ENCODE measurements at regions not wholly inside any gene's neighbourhood (a gene's known extent, or its start where the extent isn't known, plus 50 kb on each side); places are given as distances from the start of the nearest gene placed in this dataset.
"Not testable (repeated sequence)": the region's sequence is repeated elsewhere in the genome, so short reads cannot be mapped to it uniquely, and the experiment has no call there.

DNA sequence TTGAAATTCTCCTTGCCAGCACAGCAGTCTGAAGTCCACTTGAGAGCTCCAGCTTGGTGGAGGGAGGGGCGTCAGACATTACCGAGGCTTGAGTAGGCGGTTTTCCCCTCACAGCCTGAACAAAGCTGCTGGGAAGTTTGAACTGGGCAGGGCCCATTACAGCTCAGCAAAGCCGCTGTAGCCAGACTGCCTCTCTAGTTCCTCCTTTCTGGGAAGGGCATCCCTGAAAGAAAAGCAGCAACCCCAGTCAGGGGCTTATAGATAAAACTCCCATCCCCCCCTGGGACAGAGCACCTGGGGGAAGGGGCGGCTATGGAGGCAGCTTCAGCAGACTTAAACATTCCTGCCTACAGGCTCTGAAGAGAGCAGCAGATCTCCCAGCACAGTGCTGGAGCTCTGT, 325.3 kb downstream of the GJA1 start:
- DNase-seq (ENCODE audit: low spot score), result no peak

DNA sequence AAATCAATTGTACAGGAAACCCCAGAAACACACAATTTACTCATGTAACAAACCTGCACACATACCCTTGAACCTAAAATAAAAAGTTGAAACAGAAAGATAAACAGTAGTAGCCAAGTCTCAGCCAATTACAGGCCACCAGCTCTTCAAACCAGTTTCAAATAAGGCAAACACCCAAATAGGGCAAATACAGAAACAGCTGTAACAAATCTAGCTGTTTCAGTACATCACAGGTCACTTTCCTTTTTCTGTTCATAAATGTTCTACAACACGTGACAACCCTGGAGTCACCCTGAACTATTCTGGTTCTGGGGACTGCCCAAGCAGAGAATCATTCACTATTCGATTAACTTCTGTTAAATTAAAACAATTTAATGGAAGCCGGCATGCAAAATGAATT, 329.0 kb downstream of the GJA1 start:
- DNase-seq (ENCODE audit: low spot score), result no peak

DNA sequence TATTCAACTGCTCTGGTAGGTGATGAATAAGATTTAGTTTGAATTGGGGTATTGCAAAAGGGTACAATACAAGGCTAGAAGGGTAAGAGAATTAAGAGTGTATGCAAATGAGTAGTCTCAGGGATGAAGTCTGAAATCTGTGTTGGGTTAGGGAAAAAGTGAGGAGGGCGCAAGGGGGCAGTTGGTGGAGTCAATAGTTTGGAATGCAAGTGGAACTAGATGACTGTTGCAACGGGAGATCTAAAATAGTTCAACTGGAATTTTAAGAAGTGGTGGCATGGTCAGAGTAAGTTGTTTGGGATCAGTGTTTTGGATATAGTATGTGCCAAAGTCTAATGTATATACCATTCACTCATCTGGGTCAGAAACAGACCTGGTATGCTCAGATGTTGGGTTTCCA, 329.6 kb downstream of the GJA1 start:
- DNase-seq (ENCODE audit: low spot score), result no peak

DNA sequence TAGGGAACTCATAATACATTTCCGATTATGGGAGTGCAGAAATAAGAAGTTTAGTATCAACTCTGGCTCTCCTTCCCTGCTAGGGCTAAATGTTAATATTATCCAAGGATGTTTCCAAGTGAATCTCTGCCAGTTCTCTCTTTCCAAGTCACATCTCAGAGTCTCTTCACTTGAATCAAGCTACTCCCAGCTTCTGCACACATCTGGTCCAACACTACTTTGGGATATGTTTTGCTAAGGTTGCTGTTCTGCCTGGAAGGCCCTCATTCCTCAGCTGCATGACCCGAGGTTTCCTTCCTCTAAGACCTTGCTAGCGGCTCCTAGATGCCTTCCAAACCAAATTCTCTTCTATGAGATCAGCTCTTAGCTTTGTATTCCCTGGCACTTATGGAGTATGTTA, 331.8 kb downstream of the GJA1 start:
- no peak for DNase-seq (ENCODE audit: low spot score)

DNA sequence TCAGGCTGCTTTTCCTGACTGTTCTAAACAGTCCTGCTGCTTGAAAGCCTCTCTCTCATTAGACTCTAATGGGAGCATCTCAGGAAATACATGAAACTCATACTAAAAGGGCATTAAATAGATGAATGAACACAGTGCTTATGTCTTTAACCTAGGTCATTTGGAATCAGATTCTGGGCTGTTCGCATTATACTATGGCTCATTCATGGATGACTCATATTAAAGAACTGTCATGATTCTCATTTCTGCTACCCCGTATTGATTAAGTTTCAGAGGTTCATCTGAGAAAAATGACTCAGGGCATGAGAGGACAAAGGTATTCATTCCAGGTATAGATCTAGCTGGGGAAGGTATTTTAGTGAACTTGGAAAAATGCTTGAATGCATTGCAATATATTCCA, 335.5 kb downstream of the GJA1 start:
- DNase-seq (ENCODE audit: low spot score), result no peak

DNA sequence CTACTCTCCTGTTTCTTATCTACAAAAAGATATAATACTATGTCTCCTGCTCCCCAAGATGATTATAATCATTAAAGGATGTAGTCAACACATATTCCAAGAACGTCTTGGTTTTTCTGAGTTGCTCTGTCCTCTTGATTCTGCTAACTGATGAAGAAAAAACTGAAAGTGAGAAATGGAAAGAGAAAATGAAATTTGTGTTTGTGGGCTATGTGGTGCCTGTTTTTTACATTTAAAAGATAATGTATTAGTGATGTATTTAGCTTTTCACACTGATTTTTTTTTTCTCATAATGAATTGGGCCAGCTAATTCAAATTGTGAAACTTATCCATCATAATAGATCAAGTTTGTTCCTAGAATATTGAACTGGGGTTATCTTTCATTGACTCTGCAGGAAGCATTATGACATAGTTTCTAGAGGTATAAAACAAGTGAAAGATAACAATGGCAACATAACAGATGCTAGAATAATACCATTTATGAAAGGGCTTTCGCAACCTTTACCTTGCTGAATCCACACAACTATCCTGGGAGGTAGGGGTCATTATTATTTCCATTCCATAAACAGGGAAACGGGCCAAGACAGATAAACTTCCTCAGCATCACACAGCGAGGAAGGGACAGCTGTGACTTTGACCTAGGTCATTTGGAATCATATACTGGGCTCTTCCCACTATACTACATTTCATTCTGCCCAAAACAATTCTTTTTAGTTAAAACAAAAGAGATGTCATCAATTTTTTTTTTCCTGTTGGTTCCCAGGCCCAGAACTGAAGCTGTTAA, 336.7 kb downstream of the GJA1 start:
- DNase-seq (ENCODE audit: low spot score), result no peak

DNA sequence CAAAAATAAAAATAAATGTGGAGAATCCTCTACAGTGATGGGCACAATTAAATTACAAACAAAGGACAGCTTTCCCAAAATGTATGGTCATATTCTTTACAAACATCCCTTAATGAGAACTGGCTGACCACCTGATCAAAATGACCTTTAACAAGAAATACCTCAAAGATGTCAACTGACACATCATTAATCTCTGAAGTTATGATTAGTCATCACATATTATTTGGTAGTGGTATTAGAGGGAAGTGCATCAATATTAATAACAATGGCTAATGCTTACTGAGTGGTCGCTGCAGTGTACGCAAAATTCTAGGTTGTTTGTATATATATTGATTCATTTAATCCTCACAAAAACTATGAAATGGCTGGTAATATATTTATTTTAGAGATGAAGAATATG, 340.6 kb downstream of the GJA1 start:
- DNase-seq (ENCODE audit: low spot score), result no peak

DNA sequence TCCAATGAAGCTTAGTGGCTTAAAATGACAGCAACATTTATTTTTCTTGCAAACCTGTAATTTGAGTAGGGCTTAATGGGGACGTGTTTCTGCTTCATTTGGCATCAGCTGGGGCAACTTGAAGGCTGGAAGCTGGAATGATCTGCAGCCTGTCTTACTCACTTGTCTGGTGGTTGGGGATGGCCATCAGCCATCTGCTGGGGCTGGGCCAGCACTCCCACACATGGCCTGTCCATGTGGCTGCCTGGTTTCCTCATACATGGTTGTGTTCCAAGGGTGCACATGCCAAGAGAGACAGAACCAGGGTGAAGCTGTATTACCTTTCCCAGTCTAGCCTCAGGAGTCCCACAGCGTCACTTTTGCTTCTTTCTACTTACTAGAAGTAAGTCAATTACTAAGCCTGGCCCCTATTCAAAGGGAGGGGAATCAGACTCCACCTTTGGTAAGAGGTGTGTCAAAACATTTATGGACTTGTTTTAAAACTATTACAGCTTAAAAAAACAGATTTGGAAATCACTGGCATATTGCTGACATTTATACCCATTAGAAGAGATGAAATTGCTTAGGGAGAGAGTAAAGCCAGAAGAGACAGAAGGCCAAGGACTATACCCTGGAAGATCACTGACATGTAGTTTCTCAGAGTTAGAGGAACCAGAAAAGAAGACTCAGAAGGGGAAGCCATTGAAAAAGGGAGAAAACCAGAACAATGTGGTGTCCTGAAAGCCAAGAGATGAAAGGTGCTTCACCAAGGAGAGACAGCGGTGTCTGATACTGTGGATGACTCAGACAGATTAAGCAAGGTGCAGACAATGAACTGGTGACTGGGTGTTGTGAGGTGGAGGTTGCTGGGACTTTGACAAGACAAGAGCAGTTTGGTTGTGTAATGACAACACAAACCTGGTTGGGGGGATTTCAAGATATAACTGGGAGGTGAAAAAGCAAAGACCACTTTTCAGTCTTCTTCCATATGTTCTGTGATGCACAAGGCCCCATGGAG, 345.2 kb downstream of the GJA1 start:
- DNase-seq (ENCODE audit: low spot score), result no peak

DNA sequence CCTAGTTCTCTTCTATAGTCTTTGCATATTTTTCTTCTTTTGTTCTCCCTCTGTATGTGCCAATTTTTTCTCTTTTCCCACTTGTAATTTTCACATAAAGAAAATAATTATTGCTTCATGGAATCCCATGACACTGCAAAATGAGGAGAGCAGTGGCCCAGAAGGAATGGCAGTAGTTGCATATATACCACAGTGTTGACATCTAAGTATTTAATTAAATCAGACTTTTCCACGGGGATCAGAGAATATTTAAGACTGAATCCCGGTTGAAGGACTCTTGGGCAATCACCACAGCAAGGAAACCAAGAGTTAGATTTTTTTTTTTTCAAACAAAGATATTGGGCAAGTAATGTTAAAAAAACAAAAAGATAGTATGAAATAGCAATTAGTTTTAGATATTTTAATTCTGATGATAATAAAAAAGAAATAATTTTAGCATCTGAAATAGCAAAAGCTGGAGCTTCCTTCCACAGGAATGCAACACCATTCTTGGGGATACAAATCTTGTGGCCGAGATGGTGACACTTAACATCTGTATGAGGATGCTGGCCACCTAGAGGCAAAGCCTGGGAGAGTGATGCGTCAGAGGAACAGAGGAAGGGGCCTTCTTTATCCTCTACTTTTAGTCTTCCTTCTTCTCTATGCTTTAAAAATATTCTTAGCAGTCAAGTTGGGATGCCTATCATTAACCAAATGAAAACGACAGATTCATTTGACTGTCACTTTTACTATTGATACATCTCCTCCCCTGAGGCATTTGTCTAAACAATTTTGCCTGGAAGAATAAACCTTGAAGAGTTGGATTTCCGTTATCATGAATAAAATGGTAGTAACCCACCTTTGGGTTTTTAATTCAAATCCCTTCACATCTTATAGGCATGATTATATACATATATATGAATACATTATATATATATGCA, 356.2 kb downstream of the GJA1 start:
- no peak for DNase-seq (ENCODE audit: low spot score)

DNA sequence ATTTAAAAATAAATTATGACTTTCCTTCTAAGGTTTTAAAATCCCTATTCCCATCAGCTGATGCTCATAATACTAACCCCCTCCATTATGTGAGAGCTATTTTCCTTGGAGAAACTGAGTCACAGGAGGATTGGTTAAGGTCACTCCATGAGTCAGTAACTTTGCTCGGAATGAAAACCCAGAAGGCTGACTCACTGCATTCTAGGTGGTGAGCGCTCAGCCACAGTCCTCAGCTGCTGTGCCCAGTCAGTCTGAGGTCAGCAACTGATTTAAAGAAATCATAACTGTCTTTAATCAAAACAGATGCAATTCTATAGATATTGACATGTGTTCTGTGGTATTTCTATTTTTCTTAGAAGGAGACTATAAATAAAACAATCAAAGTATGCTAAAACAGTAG, 359.2 kb downstream of the GJA1 start:
- no peak for DNase-seq (ENCODE audit: low spot score)

DNA sequence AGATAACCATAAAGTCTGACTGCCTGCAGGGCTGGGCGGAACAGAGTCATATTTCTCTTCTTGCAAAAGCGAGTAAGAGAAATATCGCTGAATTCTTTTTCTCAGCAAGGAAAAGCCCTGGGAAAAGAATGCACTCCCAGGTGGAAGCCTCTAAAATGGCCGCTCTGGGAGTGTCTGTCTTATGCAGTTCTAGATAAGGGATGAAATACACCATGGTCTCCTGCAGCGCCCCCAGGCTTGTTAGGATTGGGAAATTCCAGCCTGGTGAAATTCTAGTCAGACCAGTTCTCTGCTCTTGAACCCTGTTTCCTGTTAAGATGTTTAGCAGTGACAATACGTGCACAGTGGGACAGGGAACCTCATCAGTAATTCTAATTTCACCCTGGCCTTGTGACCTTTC, 362.2 kb downstream of the GJA1 start:
- not testable (repeated sequence) for DNase-seq (ENCODE audit: low spot score)

DNA sequence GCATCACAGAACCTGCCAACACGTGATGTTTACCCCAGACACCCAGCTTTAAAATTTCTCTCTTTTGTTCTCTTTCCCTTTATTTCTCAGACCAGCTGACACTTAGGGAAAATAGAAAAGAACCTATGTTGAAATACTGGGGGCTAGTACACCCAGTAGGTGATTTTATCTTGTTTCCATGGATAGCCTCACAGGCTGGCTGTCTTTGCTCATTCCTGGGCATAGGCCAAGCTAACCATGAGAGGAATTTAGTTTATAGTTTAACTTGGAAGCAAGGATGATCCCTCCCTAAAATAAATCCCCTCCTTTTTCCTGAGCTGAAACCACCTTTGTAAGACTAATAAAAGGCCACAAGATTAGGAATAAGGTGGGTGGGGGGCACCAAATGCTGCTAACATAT, 362.7 kb downstream of the GJA1 start:
- DNase-seq (ENCODE audit: low spot score), result not testable (repeated sequence)

DNA sequence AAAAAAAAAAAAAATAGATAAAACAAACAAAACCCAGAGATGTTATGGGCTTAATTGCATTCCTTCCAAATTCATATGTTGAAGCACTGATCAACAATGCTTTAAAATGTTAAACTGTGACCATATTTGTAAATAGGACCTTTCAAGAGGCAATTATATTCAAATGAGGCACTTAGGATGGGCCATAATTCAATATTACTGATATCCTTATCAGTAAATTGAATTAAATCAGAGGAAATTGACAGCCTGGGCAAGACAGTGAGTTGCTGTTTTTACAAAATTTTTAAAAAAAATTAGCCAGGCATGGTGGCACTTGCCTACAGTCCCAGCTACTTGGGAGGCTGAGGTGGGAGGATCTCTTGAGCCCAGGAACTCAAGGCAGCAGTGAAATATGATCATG, 364.1 kb downstream of the GJA1 start:
- no peak for DNase-seq (ENCODE audit: low spot score)

DNA sequence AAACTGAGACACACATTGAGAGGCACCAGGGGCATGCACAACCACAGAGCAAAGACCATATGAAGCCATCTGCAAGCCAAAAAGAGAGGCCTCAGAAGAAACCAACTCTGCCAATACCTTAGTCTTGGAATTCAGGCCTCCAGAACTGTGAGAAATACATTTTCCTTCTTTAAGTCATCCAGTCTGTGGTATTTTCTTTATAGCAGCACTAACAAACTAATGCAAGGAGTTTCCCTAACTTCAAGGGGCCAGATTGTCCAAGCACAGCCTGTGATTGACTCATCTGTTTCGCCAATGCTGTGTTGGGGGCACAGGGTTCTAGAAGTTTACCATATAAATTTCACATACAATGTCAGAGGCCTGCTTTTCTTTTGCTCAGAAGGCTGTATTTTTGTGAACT, 364.6 kb downstream of the GJA1 start:
- DNase-seq (ENCODE audit: low spot score), result no peak

DNA sequence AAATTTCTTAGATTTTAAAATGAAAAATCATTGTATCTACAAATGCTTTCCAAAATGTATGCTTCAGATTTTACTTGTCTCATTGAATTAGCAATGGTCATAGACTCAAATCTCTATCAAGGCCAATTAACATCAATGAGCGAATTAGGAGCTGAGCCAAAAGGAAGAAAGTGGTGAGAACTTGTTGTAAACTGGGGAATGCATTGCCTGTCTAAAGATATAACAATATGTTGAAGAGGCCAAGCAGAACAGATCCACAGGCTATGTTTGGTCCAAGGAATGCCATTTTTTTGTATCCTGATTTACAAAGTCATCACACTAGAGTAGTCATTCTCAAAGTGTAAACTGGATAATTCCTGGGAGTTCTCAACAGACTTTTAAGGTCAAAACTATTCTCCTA, 370.7 kb downstream of the GJA1 start:
- DNase-seq (ENCODE audit: low spot score), result no peak

DNA sequence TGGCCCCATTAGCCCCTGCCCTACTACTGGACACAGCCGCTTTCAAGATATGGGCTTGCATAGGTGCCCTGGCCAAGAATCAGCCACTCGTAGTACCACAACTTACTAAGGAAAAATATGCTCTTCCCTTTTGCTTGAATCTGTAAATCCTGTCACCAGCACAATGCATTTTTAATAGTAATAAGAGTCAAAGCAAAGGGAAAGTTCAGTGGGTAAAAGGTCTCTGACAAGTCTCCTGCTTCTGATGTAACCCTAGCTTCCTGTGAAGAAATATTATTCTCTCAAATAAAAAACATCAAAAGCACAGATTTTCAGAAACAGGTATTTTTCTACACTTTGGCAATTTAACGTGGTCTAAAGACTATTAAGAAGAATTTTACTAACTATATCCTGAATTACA, 373.8 kb downstream of the GJA1 start:
- DNase-seq (ENCODE audit: low spot score), result no peak

DNA sequence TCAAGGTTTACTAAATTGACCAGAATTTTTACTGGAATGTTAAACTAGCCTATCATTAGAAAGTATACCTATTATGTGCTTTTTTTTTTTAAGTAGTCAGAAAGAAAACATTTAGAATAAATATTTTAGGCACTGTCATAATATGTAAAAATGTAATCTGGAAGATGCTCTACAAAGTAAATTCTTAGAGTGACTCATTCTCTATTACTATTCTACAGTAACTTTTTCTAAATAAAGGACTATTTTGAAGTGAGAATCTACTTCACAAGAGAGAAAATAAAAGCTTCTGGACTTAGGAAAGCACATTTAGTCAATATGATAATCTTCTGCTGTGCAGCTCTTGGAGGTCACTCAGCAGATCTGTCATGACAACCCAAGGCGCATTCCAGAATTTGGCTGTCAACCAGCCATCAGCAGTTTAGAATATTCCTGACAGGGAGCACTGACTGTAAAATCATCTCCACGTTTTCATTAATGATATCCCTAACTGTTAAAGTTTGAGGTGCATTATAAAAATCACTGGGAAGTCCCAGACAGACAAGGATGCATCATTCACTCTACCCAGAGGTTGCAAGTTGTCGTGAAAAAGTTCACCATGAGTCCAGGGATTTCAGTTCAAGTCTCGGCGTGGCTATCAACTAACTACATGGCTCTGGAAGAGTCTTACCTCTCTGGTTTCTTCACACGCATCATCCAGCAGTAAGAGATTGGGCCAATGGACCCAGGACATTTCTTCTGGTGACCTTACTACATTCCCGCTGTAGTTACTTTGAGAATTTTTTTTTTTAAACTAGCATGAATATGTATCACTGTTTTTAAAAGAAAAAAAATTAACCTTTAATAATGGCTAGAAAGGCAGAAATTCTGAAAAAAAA, 374.9 kb downstream of the GJA1 start:
- no peak for DNase-seq (ENCODE audit: low spot score)

DNA sequence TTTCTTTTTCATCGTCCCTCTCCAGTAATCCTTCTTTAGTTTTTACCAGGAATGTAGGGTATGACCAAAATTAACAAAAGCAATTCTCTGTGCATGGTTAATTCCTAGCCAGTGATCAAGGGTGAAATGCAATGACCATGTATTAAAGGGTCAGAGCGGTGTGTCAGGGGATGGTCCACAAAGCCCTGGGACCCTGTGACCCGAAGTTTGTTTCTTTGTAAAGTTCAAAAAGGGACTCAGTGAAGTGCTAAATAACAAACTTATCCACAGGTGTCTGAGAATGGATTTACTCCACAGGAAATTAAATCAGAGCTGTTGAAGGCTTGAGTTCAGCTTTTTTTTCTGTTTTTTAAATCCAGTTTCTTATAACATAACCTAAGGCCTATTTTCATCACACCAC, 375.7 kb downstream of the GJA1 start:
- DNase-seq (ENCODE audit: low spot score), result no peak

DNA sequence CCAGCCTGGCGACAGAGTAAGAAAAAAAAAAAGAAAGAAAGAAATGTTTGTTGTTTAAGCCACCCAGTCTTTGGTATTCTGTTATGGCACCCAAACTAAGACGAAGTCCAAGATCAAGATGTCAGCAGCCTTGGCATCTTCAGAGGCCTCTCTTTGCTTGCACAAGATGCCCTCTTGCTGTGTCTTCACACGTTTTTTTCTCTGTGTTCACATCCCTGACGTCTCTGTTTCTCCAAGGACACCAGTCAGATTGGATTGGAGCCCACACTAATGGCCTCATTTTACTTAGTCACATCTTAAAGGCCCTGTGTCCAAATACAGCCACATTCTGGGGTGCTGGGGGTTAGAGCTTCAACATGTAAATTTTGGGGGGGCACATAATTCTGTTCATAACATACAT, 380.9 kb downstream of the GJA1 start:
- no peak for DNase-seq (ENCODE audit: low spot score)

DNA sequence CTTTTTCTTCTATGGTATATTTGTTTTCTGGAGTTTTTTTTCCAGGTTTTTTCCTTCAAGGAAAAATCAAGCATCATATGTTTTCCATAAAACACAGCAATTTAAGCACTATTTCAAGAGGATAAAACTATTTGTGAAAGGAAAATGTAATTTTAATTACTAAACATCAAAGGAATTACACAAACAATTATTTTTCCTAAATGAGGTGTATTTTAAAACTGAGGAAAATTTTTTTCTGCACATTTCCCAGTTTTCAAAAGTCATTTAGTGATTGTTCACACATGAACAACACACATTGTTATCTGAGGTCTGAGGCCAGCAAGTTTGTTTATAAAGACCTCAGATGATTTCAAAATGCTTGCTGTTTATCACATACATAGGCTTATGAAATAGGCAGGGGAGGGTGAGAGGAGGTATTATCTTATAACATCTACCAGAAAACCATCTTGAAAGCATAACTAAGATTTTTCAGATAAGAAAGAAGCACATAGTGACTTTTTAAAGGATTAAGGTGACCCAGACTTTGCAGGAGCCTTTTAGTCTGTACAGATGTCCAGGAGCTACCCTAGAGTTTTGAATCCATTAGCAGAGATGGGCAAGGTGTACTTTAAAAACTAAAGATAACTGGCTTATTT, 381.6 kb downstream of the GJA1 start:
- DNase-seq (ENCODE audit: low spot score), result no peak

DNA sequence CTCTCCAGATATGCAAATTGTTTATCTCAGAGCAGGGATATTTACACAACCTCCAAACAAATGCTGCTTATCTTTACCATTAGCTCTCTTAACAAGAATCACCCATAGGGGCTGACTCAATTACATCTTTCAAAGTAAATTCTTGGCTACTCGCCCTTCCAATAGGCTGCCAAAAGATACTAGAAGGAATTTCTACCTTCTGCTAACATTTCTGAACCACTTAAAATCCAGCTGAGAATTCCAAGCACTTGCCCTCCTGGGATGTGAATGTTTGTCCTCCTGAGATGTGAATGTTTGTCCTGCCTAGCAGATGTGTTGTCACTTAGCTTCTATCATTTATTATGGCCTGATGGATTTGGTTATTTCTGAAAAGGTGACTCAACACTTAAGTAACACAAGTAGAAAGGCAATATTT, 388.0 kb downstream of the GJA1 start:
- DNase-seq (ENCODE audit: low spot score), result no peak
